Prostate gland (tissue), 2 donors: ENCODE measurements at regions not wholly inside any gene's neighbourhood (a gene's known extent, or its start where the extent isn't known, plus 50 kb on each side); places are given as distances from the start of the nearest gene placed in this dataset.

Source experiments
- CTCF ChIP-seq, 4 experiments: fragments of 200-600 bp in 2 of 4; fragments of 450-650 bp in 2 of 4; sonication (generic) in 2 of 4; IDR thresholded peaks; 1 replicate in 3 of 4; 2 replicates in 1 of 4; pipeline ENCODE4 v1.5.1; 2016 to 2019; ENCODE audit warnings: antibody characterized with exemption in 4 of 4, mild to moderate bottlenecking in 2 of 4, moderate library complexity in 2 of 4
- POLR2AphosphoS5 ChIP-seq: sonication (generic); formaldehyde crosslinking; IDR thresholded peaks from one replicate; pipeline ENCODE4 v1.6.1; 2017; ENCODE audit warnings: antibody characterized with exemption

DNA sequence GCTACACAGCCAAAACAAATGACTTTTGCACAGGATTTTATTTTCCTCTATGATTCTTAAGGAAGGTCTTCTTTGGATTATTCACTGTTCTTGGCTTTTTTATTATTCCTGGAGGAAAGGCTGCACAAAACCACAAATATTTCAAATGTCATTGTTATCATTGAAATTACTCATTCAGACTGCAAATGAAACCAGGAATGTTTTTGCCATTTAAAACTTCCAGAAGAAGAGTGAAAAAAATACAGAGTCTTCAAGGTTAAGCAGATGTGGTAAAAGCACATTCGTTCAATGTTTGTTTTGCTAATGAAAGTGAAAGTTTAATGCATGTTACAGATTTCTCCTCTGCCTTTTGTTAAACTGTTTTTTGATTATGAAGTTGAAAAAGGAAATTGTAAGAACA lies 238.2 kb downstream of the TLE4 start:
- no peak for TF ChIP-seq CTCF (IDR thresholded peaks at IDR 0.05)
- no peak for TF ChIP-seq POLR2AphosphoS5
